Activated naive CD4-positive, alpha-beta T cell treated with anti-CD3 and anti-CD28 coated beads for 36 hours (primary cell): ENCODE measurements at regions not wholly inside any gene's neighbourhood (a gene's known extent, or its start where the extent isn't known, plus 50 kb on each side); places are given as distances from the start of the nearest gene placed in this dataset.

ENCODE experiments used
- CTCF ChIA-PET: fragments of 350-600 bp; sonication (Branson Sonifier 250); formaldehyde crosslinking; loops from one replicate; lab custom pipeline; 2021; ENCODE audit warnings: antibody characterized with exemption; lab: Charles Lee
- DNase-seq: peaks from one replicate; pipeline ENCODE4 v3.0.0-alpha.2; 2020
- H3K27ac Mint-ChIP-seq: one replicate; pipeline ENCODE4 v1.8.0; 2021; ENCODE audit warnings: mild to moderate bottlenecking, mixed read lengths
- H3K27me3 Mint-ChIP-seq: one replicate; pipeline ENCODE4 v1.8.0; 2021; ENCODE audit warnings: low read depth, mixed read lengths
- H3K36me3 Mint-ChIP-seq: one replicate; pipeline ENCODE4 v1.8.0; 2021; ENCODE audit warnings: low read depth, mixed read lengths
- H3K4me1 Mint-ChIP-seq: one replicate; pipeline ENCODE4 v1.8.0; 2021; ENCODE audit warnings: low read depth, mixed read lengths
- H3K4me3 Mint-ChIP-seq: one replicate; pipeline ENCODE4 v1.8.0; 2021; ENCODE audit warnings: mild to moderate bottlenecking, moderate library complexity, mixed read lengths
- H3K9me3 Mint-ChIP-seq: one replicate; pipeline ENCODE4 v1.8.0; 2021; ENCODE audit warnings: mixed read lengths
- intact Hi-C: fragments of 100-400 bp; cut with micrococcal nuclease; formaldehyde crosslinking; loops from one replicate; pipeline ENCODE4 v1.15.1; 2023

GRCh38 chr14:101377069-101377468 lies 184.2 kb upstream of the DIO3 start:
- Mint-ChIP-seq H3K9me3 (peaks cover 5% of the 10 kb centered on the region), H3K27me3 (peaks cover 16% of the 10 kb centered on the region), H3K36me3 (no peaks in the 10 kb centered on the region), H3K4me3 (no peak overlapping the region), H3K4me1 (no peaks in the 10 kb centered on the region), H3K27ac (no peak overlapping the region)
- intact Hi-C loops = no loop called here
- no peak for DNase-seq
- CTCF ChIA-PET = no interaction called here

GRCh38 chr14:101379842-101380241 lies 181.5 kb upstream of the DIO3 start:
- CTCF ChIA-PET = no interaction called here
- peaks cover 7% of the 10 kb centered on the region for H3K27me3 Mint-ChIP-seq
- intact Hi-C loops = no loop called here

GRCh38 chr14:101380512-101380911 lies 180.8 kb upstream of the DIO3 start:
- CTCF ChIA-PET = no interaction called here
- Mint-ChIP-seq H3K36me3 (no peaks in the 10 kb centered on the region), H3K27ac (no peak overlapping the region), H3K4me1 (no peaks in the 10 kb centered on the region), H3K27me3 (peaks cover 4% of the 10 kb centered on the region), H3K4me3 (no peak overlapping the region), H3K9me3 (peaks cover 16% of the 10 kb centered on the region)
- no peak for DNase-seq
- intact Hi-C loops = no loop called here

More at GRCh38 chr14:101379842-101380241, 181.5 kb upstream of the DIO3 start:
- no peaks in the 10 kb centered on the region for H3K36me3 Mint-ChIP-seq
- peaks cover 16% of the 10 kb centered on the region for H3K9me3 Mint-ChIP-seq
- no peaks in the 10 kb centered on the region for H3K4me1 Mint-ChIP-seq
- H3K4me3 Mint-ChIP-seq = no peak overlapping the region
- no peak for DNase-seq
- H3K27ac Mint-ChIP-seq = no peak overlapping the region

- intact Hi-C loops = no loop called here
- Mint-ChIP-seq H3K27ac (no peak overlapping the region), H3K36me3 (no peaks in the 10 kb centered on the region), H3K4me1 (no peaks in the 10 kb centered on the region), H3K9me3 (peaks cover 16% of the 10 kb centered on the region), H3K27me3 (peaks cover 4% of the 10 kb centered on the region), H3K4me3 (no peak overlapping the region)
- no peak for DNase-seq
- CTCF ChIA-PET = no interaction called here
Measured at GRCh38 chr14:101380940-101381339, 180.4 kb upstream of the DIO3 start.

GRCh38 chr14:101383737-101384338 lies 177.5 kb upstream of the DIO3 start:
- H3K4me3 Mint-ChIP-seq = no peak overlapping the region
- no peak for DNase-seq
- H3K27me3 Mint-ChIP-seq = no peaks in the 10 kb centered on the region
- peaks cover 20% of the 10 kb centered on the region for H3K9me3 Mint-ChIP-seq
- H3K27ac Mint-ChIP-seq = no peak overlapping the region
- intact Hi-C loops = no loop called here
- CTCF ChIA-PET = no interaction called here
- H3K36me3 Mint-ChIP-seq = no peaks in the 10 kb centered on the region
- H3K4me1 Mint-ChIP-seq = no peaks in the 10 kb centered on the region

GRCh38 chr14:101394374-101394773 lies 166.9 kb upstream of the DIO3 start:
- CTCF ChIA-PET = no interaction called here
- intact Hi-C loops = no loop called here
- Mint-ChIP-seq H3K27me3 (peaks cover 28% of the 10 kb centered on the region), H3K27ac (no peak overlapping the region), H3K9me3 (no peaks in the 10 kb centered on the region), H3K4me1 (no peaks in the 10 kb centered on the region), H3K4me3 (no peak overlapping the region), H3K36me3 (no peaks in the 10 kb centered on the region)
- DNase-seq = no peak

GRCh38 chr14:101395779-101396178 lies 165.5 kb upstream of the DIO3 start:
- H3K27ac Mint-ChIP-seq = no peak overlapping the region
- H3K27me3 Mint-ChIP-seq = peaks cover 37% of the 10 kb centered on the region
- DNase-seq = no peak
- no peak overlapping the region for H3K4me3 Mint-ChIP-seq
- CTCF ChIA-PET = no interaction called here
- H3K9me3 Mint-ChIP-seq = no peaks in the 10 kb centered on the region
- H3K36me3 Mint-ChIP-seq = no peaks in the 10 kb centered on the region
- intact Hi-C loops = no loop called here
- H3K4me1 Mint-ChIP-seq = peaks cover 2% of the 10 kb centered on the region

- peaks cover 6% of the 10 kb centered on the region for H3K4me1 Mint-ChIP-seq
- H3K27me3 Mint-ChIP-seq = peaks cover 39% of the 10 kb centered on the region
- no peak for DNase-seq
- CTCF ChIA-PET = no interaction called here
- H3K27ac Mint-ChIP-seq = no peak overlapping the region
- H3K36me3 Mint-ChIP-seq = no peaks in the 10 kb centered on the region
- intact Hi-C loops = no loop called here
- no peak overlapping the region for H3K4me3 Mint-ChIP-seq
- H3K9me3 Mint-ChIP-seq = no peaks in the 10 kb centered on the region
Measured at GRCh38 chr14:101397206-101397605, 164.1 kb upstream of the DIO3 start.

- H3K4me1 Mint-ChIP-seq = peaks cover 6% of the 10 kb centered on the region
Measured at GRCh38 chr14:101398011-101398410, 163.3 kb upstream of the DIO3 start.

GRCh38 chr14:101399737-101400517 lies 161.4 kb upstream of the DIO3 start:
- Mint-ChIP-seq H3K27me3 (peaks cover 42% of the 10 kb centered on the region), H3K4me3 (no peak overlapping the region), H3K27ac (no peak overlapping the region), H3K4me1 (peaks cover 6% of the 10 kb centered on the region), H3K9me3 (no peaks in the 10 kb centered on the region), H3K36me3 (no peaks in the 10 kb centered on the region)
- no peak for DNase-seq
- CTCF ChIA-PET = no interaction called here
- intact Hi-C loops = no loop called here

More at GRCh38 chr14:101398011-101398410, 163.3 kb upstream of the DIO3 start:
- no peaks in the 10 kb centered on the region for H3K9me3 Mint-ChIP-seq
- H3K36me3 Mint-ChIP-seq = no peaks in the 10 kb centered on the region
- DNase-seq = no peak
- intact Hi-C loops = no loop called here
- H3K27ac Mint-ChIP-seq = no peak overlapping the region
- H3K4me3 Mint-ChIP-seq = no peak overlapping the region
- peaks cover 44% of the 10 kb centered on the region for H3K27me3 Mint-ChIP-seq
- CTCF ChIA-PET = no interaction called here

GRCh38 chr14:101400830-101401229 lies 160.5 kb upstream of the DIO3 start:
- intact Hi-C loops = no loop called here
- Mint-ChIP-seq H3K4me1 (peaks cover 6% of the 10 kb centered on the region), H3K4me3 (no peak overlapping the region), H3K36me3 (no peaks in the 10 kb centered on the region), H3K9me3 (no peaks in the 10 kb centered on the region), H3K27me3 (peaks cover 40% of the 10 kb centered on the region), H3K27ac (no peak overlapping the region)
- CTCF ChIA-PET = no interaction called here
- no peak for DNase-seq

- H3K36me3 Mint-ChIP-seq = no peaks in the 10 kb centered on the region
- H3K4me3 Mint-ChIP-seq = no peak overlapping the region
- no peak overlapping the region for H3K27ac Mint-ChIP-seq
- CTCF ChIA-PET = no interaction called here
- no peaks in the 10 kb centered on the region for H3K9me3 Mint-ChIP-seq
- no peak for DNase-seq
- intact Hi-C loops = no loop called here
- peaks cover 6% of the 10 kb centered on the region for H3K4me1 Mint-ChIP-seq
- peaks cover 42% of the 10 kb centered on the region for H3K27me3 Mint-ChIP-seq
Measured at GRCh38 chr14:101402936-101403660, 158.2 kb upstream of the DIO3 start.
